Parathyroid adenoma (tissue), 2 donors: ENCODE measurements at regions not wholly inside any gene's neighbourhood (a gene's known extent, or its start where the extent isn't known, plus 50 kb on each side); places are given as distances from the start of the nearest gene placed in this dataset.

Experiments used
- H2AFZ ChIP-seq: fragments of 300-600 bp; sonication (generic); one replicate; pipeline ENCODE4 v1.7.0; 2017; ENCODE audit warnings: antibody characterized with exemption, mild to moderate bottlenecking
- H3K27ac ChIP-seq: fragments of 300-600 bp; sonication (generic); one replicate; pipeline ENCODE4 v1.7.0; 2017
- H3K27me3 ChIP-seq: fragments of 300-600 bp; sonication (generic); one replicate; pipeline ENCODE4 v1.7.0; 2017; ENCODE audit warnings: low read length; ENCODE audit not compliant: control insufficient read depth, insufficient read depth
- H3K36me3 ChIP-seq: fragments of 300-600 bp; sonication (generic); one replicate; pipeline ENCODE4 v1.7.0; 2017; ENCODE audit warnings: low read length; ENCODE audit not compliant: control insufficient read depth, insufficient read depth
- H3K4me1 ChIP-seq: fragments of 300-600 bp; sonication (generic); one replicate; pipeline ENCODE4 v1.7.0; 2017; ENCODE audit warnings: control low read depth
- H3K4me2 ChIP-seq: fragments of 300-600 bp; sonication (generic); one replicate; pipeline ENCODE4 v1.7.0; 2017; ENCODE audit warnings: low read length
- H3K4me3 ChIP-seq: fragments of 300-600 bp; sonication (generic); one replicate; pipeline ENCODE4 v1.7.0; 2017; ENCODE audit warnings: low read depth, low read length
- H3K79me2 ChIP-seq: fragments of 300-600 bp; sonication (generic); one replicate; pipeline ENCODE4 v1.7.0; 2017; ENCODE audit warnings: control low read depth
- H3K9ac ChIP-seq: fragments of 300-600 bp; sonication (generic); one replicate; pipeline ENCODE4 v1.7.0; 2017; ENCODE audit warnings: mild to moderate bottlenecking
- H3K9me3 ChIP-seq: fragments of 300-600 bp; sonication (generic); one replicate; pipeline ENCODE4 v1.7.0; 2017; ENCODE audit warnings: low read length; ENCODE audit not compliant: control insufficient read depth
- TF ChIP-seq, protein P1 (sequence below): fragments of 300-600 bp; sonication (generic); IDR thresholded peaks from one replicate; pipeline ENCODE4 v1.7.0; 2017; ENCODE audit warnings: antibody characterized with exemption, mild to moderate bottlenecking
- donor health status: primary hyperparathyroidism.

DNA sequence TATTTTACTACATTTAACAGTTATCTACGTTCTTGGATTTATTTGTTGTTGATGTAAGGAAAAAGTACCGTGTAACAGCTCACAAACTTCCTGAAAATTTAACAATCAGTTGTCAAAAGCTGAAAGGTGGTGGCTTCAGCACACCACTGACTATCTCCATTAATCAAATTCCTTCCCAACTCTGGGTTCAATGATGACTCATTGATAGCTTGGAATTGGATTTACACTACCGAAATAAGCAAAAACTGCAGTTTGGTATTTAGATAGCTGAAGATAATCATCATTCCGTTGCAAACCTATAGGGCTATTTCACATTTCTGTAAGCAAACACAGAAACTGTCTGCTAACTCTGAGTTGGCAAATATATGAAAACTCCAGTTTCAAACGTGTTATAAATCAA lies 322.3 kb upstream of the TFPI start:
- Histone ChIP-seq H3K79me2 (no peaks in the 10 kb centered on the region), H2AFZ (no peak overlapping the region), H3K9ac (no peak overlapping the region), H3K4me1 (no peaks in the 10 kb centered on the region), H3K9me3 (no peaks in the 10 kb centered on the region), H3K27ac (no peak overlapping the region), H3K36me3 (no peaks in the 10 kb centered on the region), H3K4me2 (no peak overlapping the region), H3K27me3 (no peaks in the 10 kb centered on the region), H3K4me3 (no peak overlapping the region)
- TF ChIP-seq, protein P1, sequence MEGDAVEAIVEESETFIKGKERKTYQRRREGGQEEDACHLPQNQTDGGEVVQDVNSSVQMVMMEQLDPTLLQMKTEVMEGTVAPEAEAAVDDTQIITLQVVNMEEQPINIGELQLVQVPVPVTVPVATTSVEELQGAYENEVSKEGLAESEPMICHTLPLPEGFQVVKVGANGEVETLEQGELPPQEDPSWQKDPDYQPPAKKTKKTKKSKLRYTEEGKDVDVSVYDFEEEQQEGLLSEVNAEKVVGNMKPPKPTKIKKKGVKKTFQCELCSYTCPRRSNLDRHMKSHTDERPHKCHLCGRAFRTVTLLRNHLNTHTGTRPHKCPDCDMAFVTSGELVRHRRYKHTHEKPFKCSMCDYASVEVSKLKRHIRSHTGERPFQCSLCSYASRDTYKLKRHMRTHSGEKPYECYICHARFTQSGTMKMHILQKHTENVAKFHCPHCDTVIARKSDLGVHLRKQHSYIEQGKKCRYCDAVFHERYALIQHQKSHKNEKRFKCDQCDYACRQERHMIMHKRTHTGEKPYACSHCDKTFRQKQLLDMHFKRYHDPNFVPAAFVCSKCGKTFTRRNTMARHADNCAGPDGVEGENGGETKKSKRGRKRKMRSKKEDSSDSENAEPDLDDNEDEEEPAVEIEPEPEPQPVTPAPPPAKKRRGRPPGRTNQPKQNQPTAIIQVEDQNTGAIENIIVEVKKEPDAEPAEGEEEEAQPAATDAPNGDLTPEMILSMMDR: no peak

DNA sequence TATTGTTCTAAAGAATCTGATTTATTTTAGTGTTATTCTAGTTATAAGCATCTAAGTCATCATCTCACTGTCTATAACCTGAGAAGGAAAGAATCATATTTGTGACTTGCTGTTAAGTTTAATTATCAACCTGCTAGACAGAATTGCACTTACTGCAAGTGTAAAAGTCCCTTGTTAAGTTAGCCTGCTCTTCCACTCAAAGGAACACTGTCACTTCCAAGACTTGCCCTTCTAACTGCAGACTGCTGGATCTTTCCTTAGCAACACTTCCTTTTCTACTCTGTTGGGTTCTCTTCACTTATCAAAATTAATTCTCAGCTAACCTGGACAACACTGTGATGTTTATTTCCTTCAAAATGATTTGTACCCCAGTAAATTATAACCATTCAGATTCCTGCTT lies 323.2 kb upstream of the TFPI start:
- Histone ChIP-seq H3K27me3 (no peaks in the 10 kb centered on the region), H3K4me1 (no peaks in the 10 kb centered on the region), H3K36me3 (no peaks in the 10 kb centered on the region), H2AFZ (no peak overlapping the region), H3K4me3 (no peak overlapping the region), H3K9ac (no peak overlapping the region), H3K27ac (no peak overlapping the region), H3K9me3 (no peaks in the 10 kb centered on the region), H3K4me2 (no peak overlapping the region), H3K79me2 (no peaks in the 10 kb centered on the region)
- TF ChIP-seq, protein P1: no peak

DNA sequence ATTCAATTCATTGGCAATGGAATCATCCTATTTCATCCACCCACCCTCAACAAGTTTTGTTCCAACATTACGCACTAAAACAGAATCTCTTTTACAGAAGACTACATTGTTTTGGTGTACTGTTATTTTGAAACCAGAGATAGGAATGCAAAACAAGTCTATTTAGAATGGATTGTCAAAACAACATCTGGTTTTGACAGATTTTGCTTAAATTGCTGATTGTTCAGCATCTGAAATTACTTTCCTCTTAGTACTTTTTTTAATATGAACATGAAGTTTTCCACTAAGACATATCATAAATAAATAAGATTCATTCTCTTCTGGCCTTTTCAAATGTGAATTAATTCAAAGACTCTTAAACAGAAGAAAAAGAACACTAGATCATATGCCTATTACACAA lies 323.9 kb upstream of the TFPI start:
- Histone ChIP-seq H3K27ac (no peak overlapping the region), H3K9ac (no peak overlapping the region), H2AFZ (no peak overlapping the region), H3K4me2 (no peak overlapping the region), H3K79me2 (no peaks in the 10 kb centered on the region), H3K9me3 (no peaks in the 10 kb centered on the region), H3K4me1 (no peaks in the 10 kb centered on the region), H3K27me3 (no peaks in the 10 kb centered on the region), H3K36me3 (no peaks in the 10 kb centered on the region), H3K4me3 (no peak overlapping the region)
- TF ChIP-seq, protein P1: no peak

DNA sequence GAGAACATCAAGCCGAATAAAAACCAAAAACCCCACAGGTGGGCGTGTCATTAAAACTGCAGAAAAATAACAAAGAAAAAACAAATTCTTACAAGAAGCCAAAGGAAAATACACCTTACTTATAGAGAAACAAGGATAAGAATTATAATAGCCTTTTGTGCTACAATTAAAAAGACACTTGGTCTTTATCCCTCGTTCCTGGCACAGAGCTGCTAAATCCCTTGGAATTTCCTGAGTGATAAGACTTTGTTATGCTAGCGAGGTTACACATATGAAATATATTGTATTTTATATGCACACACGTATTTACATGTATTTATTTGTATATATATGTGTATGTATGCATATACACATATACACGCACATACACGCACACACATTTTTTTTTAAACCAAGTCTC lies 325.3 kb upstream of the TFPI start:
- no peak overlapping the region for H3K9ac ChIP-seq
- no peaks in the 10 kb centered on the region for H3K9me3 ChIP-seq
- no peaks in the 10 kb centered on the region for H3K27me3 ChIP-seq
- TF ChIP-seq, protein P1: no peak
- H3K4me1 ChIP-seq: no peaks in the 10 kb centered on the region
- H3K27ac ChIP-seq: no peak overlapping the region
- H3K4me3 ChIP-seq: no peak overlapping the region
- no peaks in the 10 kb centered on the region for H3K36me3 ChIP-seq
- H3K79me2 ChIP-seq: no peaks in the 10 kb centered on the region
- no peak overlapping the region for H2AFZ ChIP-seq
- no peak overlapping the region for H3K4me2 ChIP-seq

DNA sequence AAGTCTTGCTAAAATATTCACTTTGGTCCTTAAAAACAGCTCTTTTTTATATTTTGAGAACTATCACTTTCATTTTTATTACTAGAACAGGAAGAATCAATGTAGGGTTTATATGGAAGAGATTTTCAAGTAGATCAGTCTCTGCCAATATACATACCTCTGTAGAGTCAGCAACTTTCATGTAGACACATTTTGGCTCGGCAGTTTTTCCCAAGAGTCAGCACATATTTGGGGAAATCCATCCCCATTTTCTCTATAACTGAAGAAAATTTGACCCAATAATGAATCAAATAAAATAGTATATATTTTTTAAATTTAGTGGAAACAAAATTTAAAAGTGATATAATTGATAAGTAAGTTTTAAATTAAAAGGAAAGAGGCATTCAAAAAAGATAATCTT lies 329.8 kb upstream of the TFPI start:
- H3K36me3 ChIP-seq: no peaks in the 10 kb centered on the region
- no peaks in the 10 kb centered on the region for H3K27me3 ChIP-seq
- H3K27ac ChIP-seq: no peak overlapping the region
- no peaks in the 10 kb centered on the region for H3K4me1 ChIP-seq
- H2AFZ ChIP-seq: no peak overlapping the region
- TF ChIP-seq, protein P1: no peak
- no peaks in the 10 kb centered on the region for H3K9me3 ChIP-seq
- no peaks in the 10 kb centered on the region for H3K79me2 ChIP-seq
- no peak overlapping the region for H3K9ac ChIP-seq
- no peak overlapping the region for H3K4me2 ChIP-seq
- H3K4me3 ChIP-seq: no peak overlapping the region
